ENCODE measurements at regions not wholly inside any gene's neighbourhood (a gene's known extent, or its start where the extent isn't known, plus 50 kb on each side); places are given as distances from the start of the nearest gene placed in this dataset.

GRCh38 chr13:22256111-22256639 is 585.3 kb downstream of the FGF9 start:
- TF ChIP-seq CTCF (conservative IDR thresholded peaks at IDR 0.05 in 1 of 2, IDR thresholded peaks at IDR 0.05 in 1 of 2; ENCODE audit: low read depth in 1 of 2, low read length in 2 of 2) (peak in 1 of 2 donors; percentile 13), EZH2 (IDR thresholded peaks at IDR 0.05; ENCODE audit: low read length, missing control alignments) (no peak)
